AG20443 (cell line): ENCODE measurements at regions not wholly inside any gene's neighbourhood (a gene's known extent, or its start where the extent isn't known, plus 50 kb on each side); places are given as distances from the start of the nearest gene placed in this dataset.

Experiments used
- DNase-seq: peaks from one replicate; pipeline ENCODE4 v3.0.0; 2012; ENCODE audit warnings: low spot score, mixed read lengths

GRCh38 chr2:193334401-193334800 is 1139.7 kb upstream of the TMEFF2 start:
- no peak for DNase-seq

- no peak for DNase-seq
Observed at GRCh38 chr2:193333539-193333938, 1138.8 kb upstream of the TMEFF2 start.

GRCh38 chr2:193332941-193333340 is 1138.2 kb upstream of the TMEFF2 start:
- DNase-seq: no peak

DNA sequence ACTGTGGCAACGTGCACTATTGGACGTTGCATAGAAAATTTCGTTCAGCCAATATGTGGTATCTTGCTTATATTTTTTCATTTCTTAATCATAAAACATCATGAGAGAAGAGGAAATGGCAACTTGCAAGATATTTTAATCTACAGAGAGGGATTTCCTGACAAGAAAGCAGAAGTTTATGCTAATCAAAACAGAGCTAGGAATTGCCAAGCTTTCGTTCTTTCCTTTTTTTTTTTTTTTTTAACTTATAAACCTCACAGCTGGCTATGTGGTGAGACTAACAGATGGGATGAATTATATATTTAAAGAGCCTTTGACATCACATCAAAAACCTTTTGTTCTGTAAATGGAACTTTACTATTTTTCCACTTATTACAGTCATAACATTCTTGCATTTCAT is 1136.9 kb upstream of the TMEFF2 start:
- no peak for DNase-seq

- no peak for DNase-seq
Observed at GRCh38 chr2:193326296-193326695, 1131.6 kb upstream of the TMEFF2 start.

- DNase-seq: no peak
Observed at GRCh38 chr2:193315428-193316091, 1120.8 kb upstream of the TMEFF2 start.

DNA sequence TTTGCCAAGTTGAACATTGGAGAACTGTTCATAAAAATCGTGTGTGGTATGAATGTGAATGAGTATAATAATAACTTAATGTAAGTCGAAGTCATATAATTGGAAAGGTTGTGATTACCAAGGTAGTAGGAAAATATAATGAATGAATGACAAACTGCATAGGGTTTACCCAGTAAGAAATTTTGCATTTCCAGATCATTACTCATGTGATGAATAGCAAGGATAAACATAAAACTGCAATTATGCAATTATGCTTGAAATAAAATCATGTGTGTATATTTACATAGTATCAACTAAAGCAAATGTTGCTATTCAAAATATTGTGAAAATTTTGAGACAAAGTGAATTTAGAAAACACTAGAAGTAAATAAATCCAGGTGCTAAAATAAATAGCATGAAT is 1108.7 kb upstream of the TMEFF2 start:
- no peak for DNase-seq

DNA sequence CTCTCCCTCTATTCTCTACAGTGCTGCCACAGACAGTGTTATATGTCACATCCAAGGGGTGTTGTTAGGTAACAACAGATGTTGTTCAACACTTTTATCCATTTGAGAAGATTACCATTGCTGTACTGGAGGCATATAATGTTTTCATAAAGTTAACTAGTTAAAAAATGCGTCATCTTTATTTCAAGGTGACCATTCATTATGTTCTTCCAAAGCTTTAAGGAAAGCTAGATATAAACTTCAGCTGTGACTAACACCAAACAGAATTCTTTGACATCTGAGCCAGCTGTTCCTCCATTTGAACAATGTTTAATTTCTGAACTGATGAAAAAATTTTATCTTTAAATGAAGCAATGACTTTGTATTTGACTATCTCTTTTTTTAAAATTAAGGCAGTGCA is 1099.6 kb upstream of the TMEFF2 start:
- DNase-seq: no peak

DNA sequence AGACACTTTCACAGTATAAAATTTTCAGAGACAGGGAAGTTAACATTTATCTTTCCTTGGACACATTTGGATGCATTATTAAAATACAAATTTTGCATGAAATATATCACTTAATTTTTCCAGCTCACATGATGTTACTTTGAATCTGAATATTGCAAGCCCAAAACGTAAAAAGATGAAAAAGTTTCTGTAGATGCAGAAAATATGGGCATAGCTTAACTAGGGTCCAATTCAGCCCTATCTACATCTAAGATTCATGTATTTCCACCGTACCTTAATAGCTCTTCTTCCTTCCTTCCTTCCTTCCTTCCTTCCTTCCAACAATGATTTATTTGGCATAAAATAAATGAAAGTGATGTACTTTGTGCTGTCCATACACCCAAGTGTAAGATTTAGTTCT is 1084.6 kb upstream of the TMEFF2 start:
- DNase-seq: no peak

DNA sequence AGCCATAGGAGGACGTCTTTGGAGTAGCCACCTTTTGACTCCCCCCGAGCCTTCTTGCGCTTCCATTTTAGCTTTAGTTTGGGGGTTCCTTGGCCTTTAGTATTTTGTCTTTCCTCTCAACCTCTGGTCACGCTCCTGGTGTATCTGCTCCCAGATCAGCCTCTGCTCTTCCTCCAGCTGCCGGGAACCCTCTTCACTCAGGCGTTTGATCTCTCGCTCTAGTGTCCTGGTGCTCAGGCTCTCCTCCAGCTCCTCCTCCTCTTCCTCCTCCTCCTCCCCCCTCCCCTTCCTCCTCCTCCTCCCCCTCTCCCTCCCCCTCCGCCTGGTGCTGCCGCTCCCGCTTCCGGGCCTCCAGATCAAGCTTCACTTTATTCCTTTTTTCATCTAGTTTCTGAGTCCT is 1082.3 kb upstream of the TMEFF2 start:
- DNase-seq: no peak

DNA sequence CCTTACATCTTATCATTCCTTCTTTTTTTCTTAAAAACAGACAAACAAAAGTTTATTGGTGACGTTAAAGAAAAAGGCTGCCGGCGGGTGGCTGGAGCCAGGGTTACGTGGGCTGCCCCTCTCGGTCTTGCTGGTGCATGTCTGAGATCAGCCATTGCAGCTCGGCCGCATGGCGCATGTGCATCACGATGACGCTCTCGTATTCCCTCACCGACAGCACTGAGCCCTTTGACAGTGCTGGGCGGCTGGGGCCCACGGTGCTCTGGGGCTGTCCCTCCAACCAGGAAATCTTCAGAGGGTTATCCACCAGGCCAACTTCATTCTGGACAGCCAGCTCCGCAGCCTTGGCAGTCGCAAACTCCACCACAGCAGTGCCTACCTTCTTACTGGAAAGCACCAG is 1081.8 kb upstream of the TMEFF2 start:
- DNase-seq: no peak

- DNase-seq: no peak
Observed at GRCh38 chr2:193276069-193276468, 1081.3 kb upstream of the TMEFF2 start.

DNA sequence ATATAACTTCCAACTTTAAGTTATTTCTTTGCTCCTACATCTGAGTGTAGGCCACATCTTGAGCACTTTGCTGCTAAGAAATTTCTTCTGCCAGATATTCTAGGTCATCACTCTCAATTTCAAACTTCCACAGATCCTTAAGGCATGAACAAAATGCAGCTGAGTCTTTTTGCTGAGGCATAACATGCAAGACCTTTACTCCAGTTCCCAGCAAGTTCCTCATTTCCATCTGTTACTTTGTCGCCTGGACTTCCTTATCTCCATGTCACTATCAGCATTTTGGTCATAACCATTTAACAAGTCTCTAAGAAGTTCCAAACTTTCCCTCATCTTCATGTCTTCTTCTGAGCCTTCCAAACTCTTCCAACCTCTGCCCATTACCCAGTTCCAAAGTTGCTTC is 1077.3 kb upstream of the TMEFF2 start:
- DNase-seq: no peak

- DNase-seq: no peak
Observed at GRCh38 chr2:193270816-193271215, 1076.1 kb upstream of the TMEFF2 start.

- DNase-seq: no peak
Observed at GRCh38 chr2:193267496-193268002, 1072.8 kb upstream of the TMEFF2 start.

DNA sequence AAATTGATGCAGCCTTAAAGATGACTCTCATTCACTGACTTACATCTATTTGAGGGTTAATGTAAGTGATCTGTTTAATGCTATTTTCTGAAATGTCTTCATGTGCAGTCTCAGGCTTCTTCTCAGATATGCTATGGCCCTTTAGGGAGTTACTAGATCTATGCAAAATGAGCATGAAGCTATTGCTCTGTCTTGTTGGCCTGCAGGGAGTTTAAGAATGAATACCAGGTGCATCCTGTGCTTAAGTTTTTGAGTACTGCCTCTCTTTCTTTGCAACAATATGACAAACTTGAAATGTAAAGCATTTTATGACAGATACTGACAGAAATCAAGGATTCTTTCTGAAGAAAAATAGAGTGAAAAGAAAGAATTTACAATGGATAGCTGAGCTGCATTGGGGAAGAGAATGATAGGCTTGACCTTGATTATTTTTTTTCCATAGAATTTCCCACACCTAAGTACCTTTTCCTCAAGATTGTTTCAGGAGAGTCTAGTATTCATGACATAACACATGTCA is 1058.3 kb upstream of the TMEFF2 start:
- DNase-seq: no peak

- no peak for DNase-seq
Observed at GRCh38 chr2:193251909-193252308, 1057.2 kb upstream of the TMEFF2 start.

DNA sequence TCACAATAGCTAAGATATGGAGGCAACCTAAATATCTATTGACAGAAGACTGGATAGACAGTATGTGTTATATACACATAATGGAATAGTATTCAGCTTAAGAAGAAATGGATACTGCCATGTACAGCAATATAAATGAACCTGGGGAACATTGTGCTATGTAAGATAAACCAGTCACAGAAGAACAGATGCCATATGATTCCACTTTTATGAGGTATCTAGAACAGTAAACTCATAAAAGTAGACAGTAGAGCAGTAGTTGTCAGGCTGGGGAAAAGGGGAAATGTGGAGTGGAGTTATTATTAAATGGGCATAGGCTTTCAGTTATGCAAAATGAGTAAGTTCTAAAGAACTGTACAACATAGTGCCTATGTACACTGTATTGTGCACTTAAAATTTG is 1055.7 kb upstream of the TMEFF2 start:
- no peak for DNase-seq

GRCh38 chr2:193240752-193241151 is 1046.0 kb upstream of the TMEFF2 start:
- no peak for DNase-seq

GRCh38 chr2:193231634-193232033 is 1036.9 kb upstream of the TMEFF2 start:
- DNase-seq: no peak

DNA sequence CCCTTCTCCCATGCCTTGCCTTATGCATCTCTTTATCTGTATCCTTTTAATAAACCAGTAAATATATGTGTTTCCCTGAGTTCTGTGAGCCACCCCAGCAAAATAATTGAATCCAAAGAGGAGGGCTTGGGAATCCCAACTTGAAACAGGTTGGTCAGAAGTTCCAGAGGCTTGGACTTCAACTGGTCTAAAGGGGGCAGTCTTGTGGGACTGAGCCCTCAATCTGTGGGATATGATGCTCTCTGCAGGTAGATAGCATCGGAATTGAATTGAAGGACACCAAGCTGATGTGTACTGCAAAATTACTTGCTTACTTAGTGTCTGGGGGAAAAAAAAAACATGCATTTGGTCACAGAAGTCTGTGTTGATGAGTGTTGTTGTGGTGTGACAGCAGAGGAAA is 1033.5 kb upstream of the TMEFF2 start:
- DNase-seq: no peak

DNA sequence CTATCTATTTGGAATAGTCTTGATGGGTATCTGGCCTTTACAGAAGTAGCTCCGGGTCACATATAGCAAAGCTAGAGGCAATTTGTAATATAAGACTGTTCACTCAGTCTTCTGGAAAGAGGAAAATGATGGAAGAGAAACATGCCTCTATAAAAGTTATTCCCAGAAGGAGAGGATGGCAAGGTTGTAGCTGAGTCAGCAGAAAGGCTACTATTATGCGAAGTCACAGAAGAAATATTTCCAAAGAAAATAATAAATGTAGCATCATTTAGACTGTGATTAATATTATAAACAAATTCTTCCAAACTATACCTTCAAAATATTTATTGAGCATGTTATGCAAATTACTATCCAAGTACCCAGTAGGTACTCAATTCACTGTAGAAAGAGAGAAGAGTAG is 1027.7 kb upstream of the TMEFF2 start:
- no peak for DNase-seq

GRCh38 chr2:193219413-193219812 is 1024.7 kb upstream of the TMEFF2 start:
- no peak for DNase-seq

- no peak for DNase-seq
Observed at GRCh38 chr2:193201583-193201982, 1006.9 kb upstream of the TMEFF2 start.
